GM19395 (cell line): ENCODE measurements at regions not wholly inside any gene's neighbourhood (a gene's known extent, or its start where the extent isn't known, plus 50 kb on each side); places are given as distances from the start of the nearest gene placed in this dataset.

ENCODE experiments used
- ATAC-seq: cut with Tn5 transposase; IDR thresholded peaks from one replicate; pipeline ENCODE4 v1.9.1; 2021; ENCODE audit warnings: mild to moderate bottlenecking, moderate library complexity; ENCODE audit not compliant: unreplicated experiment

DNA sequence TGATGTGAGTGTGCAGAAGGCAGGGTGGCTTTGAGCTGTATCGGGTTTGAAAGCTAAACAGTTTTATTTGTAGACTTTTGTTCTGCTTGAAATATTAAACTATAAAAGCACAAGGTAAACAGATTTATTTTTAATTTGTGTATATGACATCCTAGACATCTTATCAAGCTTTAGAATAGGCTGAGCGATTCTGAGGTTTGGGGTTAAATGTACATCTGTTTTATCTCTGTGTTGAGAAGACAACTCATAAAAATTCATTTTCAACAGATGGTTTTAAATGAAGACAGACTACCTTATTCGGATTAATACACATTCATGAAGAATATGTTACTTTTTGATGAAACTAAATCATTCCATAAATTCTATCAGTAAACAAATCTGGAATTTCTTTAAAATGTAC is 368.8 kb downstream of the RPRM start:
- no peak for ATAC-seq

DNA sequence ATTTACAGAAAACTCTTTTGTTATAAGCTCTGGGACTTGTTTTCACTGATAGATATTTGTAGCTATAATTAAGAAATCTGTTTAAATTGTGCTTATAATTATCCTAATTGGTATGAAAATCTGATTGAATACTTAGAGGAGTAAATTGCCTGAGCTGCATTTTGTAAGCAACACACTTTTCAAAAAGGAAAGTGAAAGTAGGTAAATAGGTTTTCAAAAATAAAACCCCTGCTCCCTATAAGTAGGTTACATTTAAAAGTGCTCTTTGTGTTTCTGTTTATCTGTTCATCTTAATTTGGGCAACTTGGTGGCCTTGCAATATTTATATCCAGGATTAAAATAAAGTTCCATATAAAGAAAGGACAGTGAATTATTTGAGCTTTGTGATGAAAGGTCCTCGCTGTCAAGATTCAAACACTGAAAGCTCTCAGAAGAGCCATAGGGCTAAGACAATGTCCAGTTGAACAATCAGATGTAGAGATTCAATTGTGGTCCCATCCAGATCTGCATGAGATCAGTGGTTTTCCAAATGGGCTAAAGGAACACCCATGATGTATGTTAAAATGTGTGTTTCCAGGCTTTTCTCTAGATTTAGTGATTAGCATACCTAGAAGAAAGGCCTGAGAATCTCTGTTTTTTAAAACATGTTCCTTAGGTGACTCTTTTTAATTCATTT is 371.6 kb downstream of the RPRM start:
- peak; percentile 62 for ATAC-seq

DNA sequence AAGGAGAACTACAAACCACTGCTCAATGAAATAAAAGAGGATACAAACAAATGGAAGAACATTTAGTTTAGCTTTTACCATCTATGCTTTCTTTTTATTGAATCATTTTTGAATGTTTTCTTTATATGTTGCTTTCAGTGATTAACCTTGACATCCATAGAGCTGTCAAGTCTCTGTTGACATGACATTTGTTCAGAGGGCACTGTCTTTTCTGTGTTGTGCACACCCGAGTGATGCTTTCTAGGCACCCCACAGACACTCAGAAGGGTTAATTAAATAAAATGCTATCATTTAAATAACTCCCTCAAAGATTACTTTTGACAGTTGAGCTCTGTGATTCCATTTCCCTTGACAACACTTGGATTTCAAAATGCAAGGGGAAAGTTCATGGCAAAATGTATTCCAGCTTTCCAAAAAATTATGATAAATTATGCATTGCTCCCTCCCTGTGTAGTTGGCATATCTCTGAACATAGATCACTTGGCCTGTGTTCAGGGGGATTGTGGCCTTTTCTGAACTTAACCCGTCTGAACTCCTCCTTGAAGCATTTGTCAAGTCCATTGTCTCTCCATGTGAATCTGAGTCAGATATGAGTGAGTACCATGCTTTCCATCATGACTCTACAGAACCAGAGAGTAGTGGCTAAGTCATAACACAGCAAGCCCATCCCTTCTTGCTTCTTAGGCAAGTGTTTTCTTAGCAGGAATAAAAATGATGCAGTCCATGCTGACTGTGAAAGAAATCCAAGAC is 372.6 kb downstream of the RPRM start:
- ATAC-seq = peak; percentile 27

DNA sequence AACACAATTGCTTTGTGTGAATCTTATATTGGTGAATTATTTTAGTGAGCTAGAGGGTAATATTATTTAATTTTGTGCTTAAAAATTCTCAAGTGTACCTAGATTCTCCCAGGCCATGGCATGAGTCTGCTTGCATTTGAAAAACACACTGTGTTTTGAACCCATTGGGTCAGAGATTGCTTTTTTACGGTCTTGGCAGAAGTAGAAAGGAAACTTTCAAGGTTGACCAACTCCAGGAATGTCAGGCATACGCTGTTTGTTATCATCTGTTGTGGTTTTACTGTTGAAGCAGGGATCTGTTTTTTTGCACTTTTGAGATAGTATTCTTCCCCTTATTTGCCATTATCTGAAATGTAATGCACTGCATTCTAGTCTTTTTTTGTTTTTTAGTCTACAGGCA is 377.4 kb downstream of the RPRM start:
- no peak for ATAC-seq

DNA sequence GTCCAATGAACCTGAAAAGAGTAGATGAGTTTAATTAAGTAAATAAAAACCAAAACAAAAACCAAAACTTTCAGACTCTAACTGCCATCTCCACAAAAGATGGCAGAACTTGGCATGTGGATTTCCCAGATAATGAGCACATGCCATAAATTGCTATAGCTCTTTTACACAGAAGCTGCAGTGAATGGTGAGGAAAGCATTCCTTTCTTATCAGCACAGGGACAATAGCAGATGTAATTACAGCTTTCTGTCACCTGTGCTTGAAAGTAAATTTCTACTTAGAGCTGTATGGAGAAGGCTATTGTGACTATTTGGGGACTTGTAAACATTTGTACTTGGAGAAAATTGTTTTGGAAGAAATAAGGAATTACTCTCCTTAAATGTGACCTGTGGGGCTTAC is 378.4 kb downstream of the RPRM start:
- no peak for ATAC-seq

DNA sequence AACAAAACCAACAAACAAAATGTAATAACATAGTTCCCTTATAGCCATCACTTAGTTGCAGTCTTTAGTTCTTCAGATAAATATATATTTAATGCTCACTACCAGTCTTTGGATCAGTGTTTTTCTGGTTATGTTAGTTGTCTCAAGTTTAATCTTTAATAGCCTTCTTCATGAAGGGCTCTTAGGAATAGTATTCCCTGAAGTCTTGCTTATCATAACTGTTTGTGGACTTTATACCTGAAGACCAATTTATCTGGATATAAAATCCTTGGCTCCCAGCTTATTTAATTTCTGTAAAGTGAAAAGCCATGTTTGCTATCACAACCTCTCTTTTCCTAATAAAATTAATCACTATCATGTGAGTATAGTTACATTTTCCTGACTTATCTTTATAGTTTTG is 379.7 kb downstream of the ARL6IP6 start:
- no peak for ATAC-seq

DNA sequence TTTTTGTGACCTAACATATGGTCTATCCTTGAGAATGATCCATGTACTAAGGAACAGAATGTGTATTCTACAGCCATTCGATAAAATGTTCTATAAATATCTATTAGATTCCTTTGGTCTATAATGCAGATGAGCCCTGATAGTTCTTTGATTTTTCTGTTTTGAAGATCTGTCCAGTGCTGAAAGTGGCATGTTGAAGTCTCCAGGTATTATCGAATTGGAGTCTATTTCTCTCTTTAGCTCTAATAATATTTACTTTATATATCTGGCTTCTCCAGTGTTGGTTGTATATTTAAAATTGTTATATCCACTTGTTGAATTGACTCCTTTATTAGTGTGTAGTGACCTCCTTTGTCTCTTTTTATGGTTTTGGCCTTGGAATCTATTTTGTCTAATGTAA is 377.9 kb downstream of the ARL6IP6 start:
- no peak for ATAC-seq

DNA sequence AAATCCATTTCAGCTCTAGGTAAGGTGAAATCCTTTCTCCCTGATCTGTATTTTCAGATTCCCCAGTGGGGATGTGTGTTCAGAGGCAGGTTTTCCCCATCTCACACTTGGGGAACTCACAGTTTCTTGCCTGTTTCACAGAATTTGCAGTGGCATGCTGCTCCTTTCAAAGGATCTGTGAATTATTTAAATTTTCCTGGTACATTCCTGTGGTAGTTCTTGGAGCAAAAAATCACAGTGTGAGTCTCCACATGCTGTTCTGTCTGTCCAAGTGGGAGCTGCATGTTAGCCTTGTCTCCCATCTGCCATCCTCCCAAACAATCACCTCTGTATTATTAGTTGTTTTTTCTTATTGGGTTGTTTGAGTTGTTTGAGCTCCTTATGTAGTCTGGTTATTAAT is 372.9 kb downstream of the ARL6IP6 start:
- no peak for ATAC-seq

DNA sequence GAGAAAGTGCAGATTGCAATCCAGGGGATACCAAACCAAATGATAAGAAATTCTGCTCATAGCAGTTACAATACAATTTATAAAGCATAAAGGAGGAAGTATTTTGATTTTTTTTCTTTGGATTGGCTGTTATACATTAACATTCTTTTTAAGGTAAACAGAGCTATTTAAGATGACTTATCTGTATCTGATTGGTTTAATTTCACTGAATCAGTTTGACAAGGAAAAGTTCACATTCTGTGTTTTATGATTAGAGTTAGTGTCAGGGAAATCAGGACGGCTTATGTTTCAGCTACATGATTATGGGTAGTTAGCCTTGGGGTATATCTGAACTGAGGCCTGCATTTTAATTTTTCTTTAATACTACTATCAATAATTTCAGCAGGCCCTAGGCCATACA is 360.9 kb downstream of the ARL6IP6 start:
- ATAC-seq = no peak

DNA sequence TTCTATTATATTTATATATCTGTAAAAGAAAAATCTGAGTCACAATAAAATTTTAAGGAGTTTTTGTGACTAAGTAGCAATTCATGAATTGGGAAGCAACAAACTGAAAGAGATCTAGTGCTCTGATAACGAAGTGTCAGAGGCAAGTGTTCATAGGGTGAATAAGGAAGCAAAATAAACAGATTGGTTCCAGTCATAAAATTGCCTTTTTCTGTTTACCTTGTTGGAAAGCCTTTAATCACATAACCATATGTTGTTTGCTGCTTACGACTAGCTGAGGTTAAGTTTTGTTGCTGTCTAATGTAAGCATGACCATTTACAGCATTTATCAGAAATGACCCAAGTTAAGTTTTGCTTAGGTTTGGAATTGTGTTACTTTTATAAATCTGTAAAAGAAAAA is 358.9 kb downstream of the ARL6IP6 start:
- ATAC-seq = no peak

DNA sequence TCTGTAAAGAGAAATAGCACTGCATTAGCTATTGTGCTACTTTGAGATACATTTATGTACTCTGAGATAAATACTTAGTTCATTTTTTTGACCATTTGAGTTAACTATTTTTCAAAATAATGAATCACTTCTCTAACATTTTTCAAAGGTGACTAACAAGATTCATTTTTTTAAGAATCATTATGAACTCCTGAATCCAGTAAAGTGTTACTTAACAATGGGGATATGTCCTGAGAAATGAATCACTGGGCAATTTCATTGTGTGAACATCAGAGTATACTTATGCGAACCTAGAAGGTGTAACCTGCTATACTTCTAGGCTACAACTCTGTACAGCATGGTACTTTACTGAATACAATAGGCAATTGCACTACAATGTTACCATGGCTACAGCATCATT is 355.8 kb downstream of the ARL6IP6 start:
- ATAC-seq = no peak

DNA sequence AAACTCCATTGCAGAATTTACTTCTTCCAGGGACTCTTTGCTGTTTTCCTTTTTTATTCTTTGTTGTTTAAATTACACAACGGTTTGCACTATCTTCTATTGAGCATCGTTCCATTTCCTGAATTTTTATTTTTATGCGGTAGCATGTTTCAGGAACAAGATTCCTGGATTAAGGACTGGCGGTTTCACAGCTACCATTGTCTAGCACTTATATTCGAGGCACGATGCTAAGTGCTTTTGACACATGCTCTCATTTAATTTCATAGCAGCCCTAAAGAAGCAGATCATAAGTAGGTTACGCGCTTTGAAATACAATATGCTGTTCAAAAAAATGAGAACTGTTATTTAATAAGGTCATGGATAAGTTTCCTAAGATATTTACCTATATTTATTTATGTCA is 354.4 kb downstream of the ARL6IP6 start:
- no peak for ATAC-seq

DNA sequence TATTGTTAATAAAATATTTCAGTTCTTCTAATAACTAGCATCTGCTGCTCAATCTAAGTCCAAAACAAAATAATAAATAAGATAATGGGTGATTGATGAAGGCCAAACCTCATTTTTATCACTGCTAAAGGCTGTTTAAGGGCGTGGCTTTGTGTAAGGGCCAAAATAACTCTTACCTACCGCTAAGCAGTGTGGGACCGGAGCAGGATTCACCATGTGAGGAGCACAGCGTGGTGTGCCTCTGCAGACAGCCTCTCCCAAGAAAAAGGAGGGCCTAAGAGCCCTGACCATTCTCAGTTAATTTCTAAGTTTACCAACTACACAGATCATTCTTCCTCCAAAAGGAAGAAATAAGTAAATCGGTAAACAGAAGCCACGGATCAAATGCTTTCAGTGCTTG is 353.7 kb downstream of the ARL6IP6 start:
- ATAC-seq = no peak

DNA sequence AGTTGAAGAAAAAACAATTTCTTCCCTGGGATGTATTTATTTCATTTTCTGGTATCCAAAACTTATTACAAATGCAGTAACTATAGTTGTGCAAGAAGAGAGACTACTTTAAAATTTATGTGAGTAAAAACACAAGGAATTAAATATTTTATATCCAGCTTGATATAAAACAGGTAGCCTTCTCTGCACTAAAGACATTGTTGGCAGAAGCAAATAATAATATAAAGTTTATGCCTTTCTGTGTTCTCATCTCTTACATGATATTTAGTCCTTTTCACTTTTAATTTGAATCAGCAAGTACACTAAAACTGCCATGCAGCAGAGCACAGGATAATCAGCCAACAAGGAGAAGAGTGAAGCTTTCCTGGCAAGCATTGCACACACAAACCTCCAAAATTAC is 352.7 kb downstream of the ARL6IP6 start:
- no peak for ATAC-seq

DNA sequence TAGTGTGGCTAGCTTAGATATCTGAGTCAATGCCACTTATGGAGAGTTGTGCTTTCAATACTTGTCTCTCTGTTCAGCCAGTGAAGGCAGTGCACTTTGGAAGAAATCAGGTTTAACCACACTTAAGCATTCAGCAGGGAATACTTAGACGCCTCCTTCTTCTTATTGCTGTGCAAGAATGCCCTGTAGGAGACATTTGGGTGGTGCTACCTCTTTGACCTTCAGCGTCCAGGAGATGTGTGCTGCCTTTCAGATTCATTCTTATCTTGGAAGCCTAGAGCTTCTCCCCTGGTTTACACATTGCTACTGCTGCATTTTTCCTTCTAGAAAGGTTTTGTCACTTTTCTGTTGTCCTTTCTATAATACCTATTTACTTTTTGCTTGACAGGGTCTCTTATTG is 350.5 kb downstream of the ARL6IP6 start:
- no peak for ATAC-seq

DNA sequence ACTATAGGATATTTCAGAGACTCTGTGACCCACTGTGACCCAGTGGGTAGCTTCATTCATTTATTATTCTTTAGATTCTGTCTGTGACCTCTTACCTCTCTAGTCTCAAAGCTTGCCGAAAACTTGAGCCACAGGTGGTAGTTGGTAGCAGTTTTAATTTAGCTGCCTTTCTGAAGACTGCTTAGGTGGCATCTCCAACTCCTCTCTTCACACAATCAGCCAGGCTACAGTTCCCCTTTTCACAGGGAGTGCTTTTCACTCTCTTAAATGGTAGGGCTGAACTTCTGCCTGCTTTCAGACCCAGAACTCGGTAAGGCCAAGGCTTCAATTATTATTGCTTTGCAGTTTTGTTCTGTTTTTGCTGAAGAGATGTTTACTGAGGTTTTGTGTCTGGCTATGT is 349.6 kb downstream of the ARL6IP6 start:
- ATAC-seq = no peak

DNA sequence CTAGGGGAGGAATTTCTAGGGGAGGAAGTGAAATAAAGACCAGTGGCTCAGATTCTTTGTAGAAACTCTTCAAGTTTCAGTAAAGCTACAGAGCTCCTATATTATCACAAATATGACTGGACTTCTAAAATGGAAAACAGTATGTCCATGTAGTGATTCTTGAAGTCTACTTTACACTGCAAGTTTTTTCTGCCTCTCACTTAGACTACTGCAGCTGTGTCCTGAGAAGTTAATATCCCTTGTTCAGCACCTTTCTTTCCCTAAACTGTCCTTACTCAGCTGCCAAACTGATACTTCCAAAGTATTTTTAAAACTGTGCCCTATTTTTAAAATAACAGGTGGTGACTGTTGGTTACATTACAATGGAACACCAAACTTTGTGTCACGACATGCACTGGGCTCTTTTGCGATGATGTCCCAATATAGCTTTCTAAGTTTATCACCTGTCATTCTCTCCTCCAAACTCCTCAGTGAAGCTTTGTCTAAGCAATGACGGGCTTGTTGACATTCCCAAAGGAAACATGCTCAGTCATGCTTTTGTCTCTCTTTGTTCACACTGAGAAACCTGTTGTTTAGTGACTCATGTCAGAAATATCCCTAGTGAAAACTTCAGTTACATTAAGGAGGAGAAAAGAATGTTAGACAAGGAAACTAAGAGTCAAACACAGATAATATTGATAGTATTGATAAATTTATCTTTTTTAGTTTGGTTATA is 341.1 kb downstream of the ARL6IP6 start:
- ATAC-seq = no peak

DNA sequence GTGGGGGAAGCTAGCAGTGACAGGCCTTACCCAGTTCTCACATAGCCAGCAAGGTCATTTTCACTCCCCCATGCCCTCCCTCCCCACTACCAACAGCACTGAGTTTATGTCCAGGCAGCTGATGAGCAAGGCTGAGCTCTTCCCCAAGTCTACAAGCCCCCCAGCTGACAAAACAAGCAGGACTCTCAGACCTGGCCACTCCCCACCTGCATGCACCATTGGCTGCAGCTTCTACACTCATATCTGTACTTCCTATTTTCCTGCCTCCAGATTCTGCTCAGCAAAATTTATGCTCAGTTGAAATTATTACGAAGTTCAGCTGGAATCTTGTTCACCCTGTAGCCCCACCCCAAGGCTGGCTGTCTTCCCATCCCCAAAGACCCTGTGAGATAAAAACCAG is 339.3 kb downstream of the ARL6IP6 start:
- no peak for ATAC-seq

DNA sequence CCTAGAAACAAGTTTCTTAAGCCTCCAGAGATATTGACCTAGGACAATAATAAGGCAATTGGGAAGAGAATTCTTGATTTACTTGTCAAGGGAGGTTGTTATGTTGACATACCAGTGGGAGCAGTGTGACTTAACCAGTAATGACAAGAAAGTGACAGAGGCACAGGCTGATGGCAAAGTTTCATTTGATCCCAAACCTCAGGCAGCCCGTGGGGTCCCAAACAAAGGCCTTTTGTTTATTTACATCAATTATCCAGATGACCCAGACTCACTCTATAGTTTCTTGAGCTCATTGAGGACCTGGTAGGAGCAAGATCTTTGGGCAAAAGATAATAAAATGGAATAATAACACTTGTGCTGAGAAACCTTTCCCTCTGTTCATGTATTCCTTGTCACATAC is 336.8 kb downstream of the ARL6IP6 start:
- no peak for ATAC-seq

DNA sequence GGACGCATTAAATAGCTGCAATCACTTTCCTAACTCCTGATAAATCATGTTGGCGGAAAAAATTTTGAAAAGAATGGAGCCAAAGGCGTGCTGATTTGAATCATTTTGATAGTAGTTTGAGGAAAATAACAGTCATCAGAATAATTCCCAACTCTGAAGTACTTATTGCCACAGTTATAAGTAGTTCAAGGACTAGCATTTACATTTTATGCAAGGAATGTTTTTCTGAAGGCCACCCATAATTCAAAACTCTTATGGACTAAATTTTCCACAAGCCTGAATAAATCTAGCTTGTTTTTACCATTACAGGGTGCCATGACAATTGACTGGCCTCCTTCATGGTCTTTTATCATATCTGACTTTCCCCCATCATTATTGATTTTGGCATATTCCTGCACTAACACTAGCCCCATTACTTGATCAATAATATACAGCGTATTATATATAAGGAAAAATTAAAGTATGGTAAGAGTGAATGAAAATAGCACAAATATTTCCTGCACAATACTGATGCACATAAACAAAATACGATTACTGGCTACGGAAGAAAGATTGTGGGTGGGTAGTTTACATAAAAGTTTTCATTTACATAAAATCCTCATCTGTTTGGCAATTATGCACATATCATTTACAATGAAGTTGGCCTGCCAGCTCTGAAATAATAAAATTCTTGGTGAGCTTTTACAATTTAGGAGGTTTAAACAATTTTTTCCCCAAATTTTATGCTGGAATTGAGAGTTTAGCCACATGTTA is 334.6 kb downstream of the ARL6IP6 start:
- ATAC-seq = no peak

DNA sequence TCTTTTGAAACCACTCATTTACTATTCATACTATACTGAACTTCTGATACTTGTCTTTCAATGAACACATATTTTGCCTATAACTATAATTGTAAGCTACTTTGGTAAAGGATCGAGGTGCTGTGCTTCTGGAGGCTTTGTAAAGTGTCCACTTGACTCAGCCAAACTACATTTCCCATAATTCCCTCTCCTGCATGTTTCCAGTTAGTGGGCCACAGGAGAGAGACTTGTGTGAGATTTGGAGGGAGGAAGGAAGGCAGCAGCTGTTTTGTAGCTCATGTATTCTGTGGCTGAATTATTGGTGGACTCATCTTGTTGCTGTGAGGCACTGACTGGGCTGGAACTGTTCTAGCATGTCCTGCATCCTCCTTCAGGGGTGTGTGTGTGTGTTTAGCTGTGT is 328.8 kb downstream of the ARL6IP6 start:
- ATAC-seq = no peak
